CD14-positive monocyte (primary cell): ENCODE measurements at regions not wholly inside any gene's neighbourhood (a gene's known extent, or its start where the extent isn't known, plus 50 kb on each side); places are given as distances from the start of the nearest gene placed in this dataset.

ENCODE experiments used
- DNase-seq, 3 donors: peaks; one replicate each; pipeline ENCODE4 v3.0.0-alpha.2; 2011 to 2022
- H2AFZ ChIP-seq: 2 replicates; pipeline ENCODE4 v1.6.0; 2012; ENCODE audit warnings: mild to moderate bottlenecking, low read depth, low read length, inconsistent platforms; ENCODE audit not compliant: insufficient read depth, poor library complexity, severe bottlenecking
- H3K27ac ChIP-seq, 2 donors: 1 replicate in 1 of 2; 2 replicates in 1 of 2; pipeline ENCODE4 v1.5.1; 2012 to 2013; ENCODE audit warnings: low read length in 2 of 2, control low read depth in 1 of 2, inconsistent platforms in 1 of 2, low read depth in 1 of 2, mild to moderate bottlenecking in 1 of 2
- H3K27me3 ChIP-seq, 2 donors: one replicate each; pipeline versions ENCODE4 v1.6.0 to v1.6.1; 2011 to 2013; ENCODE audit warnings: low read length in 2 of 2; ENCODE audit not compliant: control insufficient read depth in 2 of 2, insufficient read depth in 2 of 2
- H3K36me3 ChIP-seq, 2 donors: replicated peaks in 1 of 2; 1 replicate in 1 of 2; 2 replicates in 1 of 2; pipeline versions ENCODE4 v1.5.1 to v1.6.1; 2012 to 2013; ENCODE audit warnings: low read length in 2 of 2, control low read depth in 1 of 2, inconsistent platforms in 1 of 2, mild to moderate bottlenecking in 1 of 2; ENCODE audit not compliant: insufficient read depth in 2 of 2, control insufficient read depth in 1 of 2
- H3K4me1 ChIP-seq, 2 donors: 1 replicate in 1 of 2; 2 replicates in 1 of 2; pipeline versions ENCODE4 v1.5.1 to v1.6.1; 2012 to 2013; ENCODE audit warnings: low read length in 2 of 2, control low read depth in 1 of 2, inconsistent platforms in 1 of 2, mild to moderate bottlenecking in 1 of 2, moderate library complexity in 1 of 2; ENCODE audit not compliant: insufficient read depth in 2 of 2, control insufficient read depth in 1 of 2
- H3K4me2 ChIP-seq: replicated peaks from 2 replicates; pipeline ENCODE3; 2012; ENCODE audit warnings: low read length, moderate library complexity, mild to moderate bottlenecking; ENCODE audit not compliant: poor library complexity, severe bottlenecking; ENCODE audit errors: extremely low read depth
- H3K4me3 ChIP-seq, 3 experiments: fragments of 200-600 bp in 1 of 3; sonication (generic) in 1 of 3; replicated peaks in 1 of 3; 1 replicate in 2 of 3; 2 replicates in 1 of 3; pipeline ENCODE4 v1.5.1; 2011 to 2013; ENCODE audit warnings: low read length in 3 of 3, mild to moderate bottlenecking in 3 of 3, control low read depth in 2 of 3, low read depth in 2 of 3, inconsistent platforms in 1 of 3, moderate library complexity in 1 of 3
- H3K79me2 ChIP-seq: 2 replicates; pipeline ENCODE4 v1.6.0; 2012; ENCODE audit warnings: mild to moderate bottlenecking, control low read depth, inconsistent platforms, low read length, moderate library complexity; ENCODE audit not compliant: insufficient read depth
- H3K9ac ChIP-seq: 2 replicates; pipeline ENCODE4 v1.6.0; 2017; ENCODE audit warnings: low read length, mild to moderate bottlenecking; ENCODE audit not compliant: insufficient read depth, poor library complexity, severe bottlenecking
- H3K9me3 ChIP-seq, 2 donors: replicated peaks in 1 of 2; 1 replicate in 1 of 2; 2 replicates in 1 of 2; pipeline versions ENCODE4 v1.5.1 to v1.6.1; 2012 to 2013; ENCODE audit warnings: low read length in 2 of 2, control low read depth in 1 of 2; ENCODE audit not compliant: control insufficient read depth in 1 of 2, insufficient read depth in 1 of 2
- H4K20me1 ChIP-seq: 2 replicates; pipeline ENCODE4 v1.6.0; 2012; ENCODE audit warnings: mild to moderate bottlenecking, low read length, control low read depth, moderate library complexity; ENCODE audit not compliant: insufficient read depth
- H3K27ac Mint-ChIP-seq, 7 donors: one replicate each; pipeline ENCODE4 v1.8.0; 2020; ENCODE audit warnings: mild to moderate bottlenecking in 7 of 7, mixed read lengths in 7 of 7, moderate library complexity in 6 of 7, inconsistent platforms in 2 of 7
- H3K27me3 Mint-ChIP-seq, 3 donors: one replicate each; pipeline ENCODE4 v1.8.0; 2021 to 2022; ENCODE audit warnings: low read depth in 3 of 3, mild to moderate bottlenecking in 3 of 3, mixed read lengths in 3 of 3, moderate library complexity in 3 of 3, inconsistent platforms in 1 of 3
- H3K36me3 Mint-ChIP-seq, 2 donors: one replicate each; pipeline ENCODE4 v1.8.0; 2020; ENCODE audit warnings: mixed read lengths in 2 of 2, inconsistent platforms in 1 of 2, mild to moderate bottlenecking in 1 of 2
- H3K4me1 Mint-ChIP-seq: one replicate; pipeline ENCODE4 v1.8.0; 2020; ENCODE audit warnings: mild to moderate bottlenecking, mixed read lengths
- H3K4me3 Mint-ChIP-seq, 2 donors: one replicate each; pipeline ENCODE4 v1.8.0; 2020; ENCODE audit warnings: mild to moderate bottlenecking in 2 of 2, mixed read lengths in 2 of 2, moderate library complexity in 1 of 2
- H3K9me3 Mint-ChIP-seq, 7 donors: one replicate each; pipeline ENCODE4 v1.8.0; 2020 to 2022; ENCODE audit warnings: mixed read lengths in 7 of 7, mild to moderate bottlenecking in 6 of 7, moderate library complexity in 6 of 7, inconsistent platforms in 2 of 7
- CTCF ChIP-seq: fragments of 200-600 bp; IDR thresholded peaks from one replicate; pipeline ENCODE4 v1.8.0; 2022; ENCODE audit warnings: antibody characterized with exemption, mild to moderate bottlenecking
- WGBS: methylation state at CpG from one replicate; pipeline ENCODE4 v1.1.5; 2013; ENCODE audit warnings: missing lambda C conversion rate; ENCODE audit not compliant: insufficient coverage; 5-methylcytosine and 5-hydroxymethylcytosine counted together
- intact Hi-C, 2 donors: fragments of 100-400 bp; cut with micrococcal nuclease; formaldehyde crosslinking; loops; one replicate each; pipeline versions ENCODE4 v1.15.0 to v1.15.1; 2023

DNA sequence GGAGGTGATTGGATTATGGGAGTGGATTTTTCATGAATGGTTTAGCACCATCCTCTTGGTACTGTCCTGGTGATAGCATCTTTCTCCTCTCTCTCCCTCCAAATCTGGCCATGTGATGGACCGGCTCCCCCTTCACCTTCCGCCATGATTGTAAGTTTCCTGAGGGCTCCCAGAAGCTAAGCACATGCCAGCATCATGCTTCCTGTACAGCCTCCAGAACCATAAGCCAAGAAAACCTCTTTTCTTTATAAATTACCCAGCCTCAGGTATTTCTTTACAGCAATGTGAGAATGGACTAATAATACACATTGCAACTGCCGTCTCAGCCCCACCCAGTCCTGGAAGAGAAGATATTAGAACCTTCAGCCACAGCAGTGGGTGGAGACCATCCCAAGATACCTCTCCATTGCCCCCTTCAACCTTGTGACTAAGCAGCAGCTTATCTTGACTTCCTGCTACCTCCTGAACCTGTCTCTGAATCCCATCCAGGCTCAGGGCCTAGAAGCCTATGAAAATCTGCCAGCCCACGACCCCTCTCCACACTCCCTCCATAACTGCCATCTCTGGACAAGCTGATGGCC is 81.8 kb upstream of the AGAP1 start:
- no peaks in the 10 kb centered on the region for H3K27me3 ChIP-seq
- H3K4me3 Mint-ChIP-seq, result no peak overlapping the region
- no peaks in the 10 kb centered on the region for H3K79me2 ChIP-seq
- H4K20me1 ChIP-seq, result no peaks in the 10 kb centered on the region
- H2AFZ ChIP-seq, result no peak overlapping the region
- peaks cover 2 to 8% (median 5%) of the 10 kb centered on the region in 3 donors for H3K27me3 Mint-ChIP-seq
- H3K9ac ChIP-seq, result no peak overlapping the region
- H3K27ac Mint-ChIP-seq, result no peak overlapping the region
- WGBS, result 93% methylated on average over 3 of the region's 4 CpGs
- no peaks in the 10 kb centered on the region for H3K36me3 ChIP-seq
- no peaks in the 10 kb centered on the region for H3K36me3 Mint-ChIP-seq
- H3K4me1 ChIP-seq, result no peaks in the 10 kb centered on the region
- no peak overlapping the region for H3K4me3 ChIP-seq
- H3K4me1 Mint-ChIP-seq, result no peaks in the 10 kb centered on the region
- no peak overlapping the region for H3K4me2 ChIP-seq
- no peak for DNase-seq
- H3K9me3 Mint-ChIP-seq, result peaks cover 0 to 5% (median 0%) of the 10 kb centered on the region in 7 donors
- intact Hi-C loops, result no loop called here
- TF ChIP-seq CTCF, result no peak
- no peaks in the 10 kb centered on the region for H3K9me3 ChIP-seq
- no peak overlapping the region for H3K27ac ChIP-seq

DNA sequence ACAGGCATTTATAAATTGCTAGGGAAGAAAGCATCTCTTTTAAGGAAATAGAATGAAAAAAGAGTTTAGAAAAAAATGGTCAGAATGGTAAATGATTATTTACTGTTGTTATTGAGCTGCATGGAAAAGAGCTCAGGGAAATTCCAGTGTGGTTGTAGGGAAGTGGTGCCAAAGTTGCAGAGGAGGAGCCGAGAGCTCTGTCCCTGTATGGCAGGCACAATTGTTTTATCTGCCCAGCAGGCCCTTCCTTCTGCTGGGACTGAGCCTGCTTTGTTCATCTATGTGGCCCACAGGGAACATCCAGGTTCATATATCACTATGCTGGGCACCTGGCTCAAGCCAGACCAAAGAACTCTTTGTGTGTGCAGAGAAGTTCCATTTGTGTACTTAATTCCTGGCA is 80.8 kb upstream of the AGAP1 start:
- no peaks in the 10 kb centered on the region for H3K36me3 ChIP-seq
- WGBS, result 86% methylated on average over 1 of the region's 1 CpG
- no peaks in the 10 kb centered on the region for H3K4me1 Mint-ChIP-seq
- no peak overlapping the region for H3K4me3 Mint-ChIP-seq
- H3K27me3 ChIP-seq, result no peaks in the 10 kb centered on the region
- H3K27ac Mint-ChIP-seq, result no peak overlapping the region
- peaks cover 0 to 5% (median 0%) of the 10 kb centered on the region in 7 donors for H3K9me3 Mint-ChIP-seq
- H3K9me3 ChIP-seq, result no peaks in the 10 kb centered on the region
- no peaks in the 10 kb centered on the region for H4K20me1 ChIP-seq
- no peaks in the 10 kb centered on the region for H3K36me3 Mint-ChIP-seq
- intact Hi-C loops, result no loop called here
- no peaks in the 10 kb centered on the region for H3K79me2 ChIP-seq
- H3K4me1 ChIP-seq, result no peaks in the 10 kb centered on the region
- no peak for DNase-seq
- no peak overlapping the region for H3K4me3 ChIP-seq
- H3K4me2 ChIP-seq, result no peak overlapping the region
- peaks cover 3 to 8% (median 6%) of the 10 kb centered on the region in 3 donors for H3K27me3 Mint-ChIP-seq
- TF ChIP-seq CTCF, result no peak
- H3K27ac ChIP-seq, result no peak overlapping the region
- no peak overlapping the region for H3K9ac ChIP-seq
- no peak overlapping the region for H2AFZ ChIP-seq
